C4-2B (cell line): ENCODE measurements at regions not wholly inside any gene's neighbourhood (a gene's known extent, or its start where the extent isn't known, plus 50 kb on each side); places are given as distances from the start of the nearest gene placed in this dataset.

Experiments used
- ZFX ChIP-seq: fragments of 450-650 bp; IDR thresholded peaks from 2 replicates; pipeline ENCODE4 v1.6.1; 2017
- TF ChIP-seq, protein P1 (sequence below): fragments of 450-650 bp; conservative IDR thresholded peaks from 2 replicates; pipeline ENCODE4 v1.5.1; 2017; ENCODE audit warnings: mild to moderate bottlenecking

DNA sequence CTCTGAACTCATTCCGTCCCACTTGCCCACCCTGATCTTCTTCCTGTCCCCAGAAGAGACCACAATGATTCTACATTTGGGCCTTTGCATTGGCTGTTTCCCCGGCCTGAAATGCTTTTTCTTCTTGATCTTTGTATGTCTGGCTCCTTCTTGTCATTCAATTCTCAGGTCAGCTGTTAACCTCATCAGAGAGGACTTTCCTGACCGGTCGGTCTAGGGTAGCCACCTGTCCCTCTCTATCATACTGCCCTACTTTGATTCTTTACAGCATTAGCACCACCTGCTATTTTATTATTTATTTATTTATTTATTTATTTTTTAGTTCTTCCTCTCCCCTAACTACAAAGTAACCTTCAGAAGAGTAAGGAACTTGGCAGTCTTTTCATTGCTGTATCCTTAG lies 84.3 kb downstream of the DYRK2 start:
- TF ChIP-seq, protein P1, sequence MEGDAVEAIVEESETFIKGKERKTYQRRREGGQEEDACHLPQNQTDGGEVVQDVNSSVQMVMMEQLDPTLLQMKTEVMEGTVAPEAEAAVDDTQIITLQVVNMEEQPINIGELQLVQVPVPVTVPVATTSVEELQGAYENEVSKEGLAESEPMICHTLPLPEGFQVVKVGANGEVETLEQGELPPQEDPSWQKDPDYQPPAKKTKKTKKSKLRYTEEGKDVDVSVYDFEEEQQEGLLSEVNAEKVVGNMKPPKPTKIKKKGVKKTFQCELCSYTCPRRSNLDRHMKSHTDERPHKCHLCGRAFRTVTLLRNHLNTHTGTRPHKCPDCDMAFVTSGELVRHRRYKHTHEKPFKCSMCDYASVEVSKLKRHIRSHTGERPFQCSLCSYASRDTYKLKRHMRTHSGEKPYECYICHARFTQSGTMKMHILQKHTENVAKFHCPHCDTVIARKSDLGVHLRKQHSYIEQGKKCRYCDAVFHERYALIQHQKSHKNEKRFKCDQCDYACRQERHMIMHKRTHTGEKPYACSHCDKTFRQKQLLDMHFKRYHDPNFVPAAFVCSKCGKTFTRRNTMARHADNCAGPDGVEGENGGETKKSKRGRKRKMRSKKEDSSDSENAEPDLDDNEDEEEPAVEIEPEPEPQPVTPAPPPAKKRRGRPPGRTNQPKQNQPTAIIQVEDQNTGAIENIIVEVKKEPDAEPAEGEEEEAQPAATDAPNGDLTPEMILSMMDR: no peak
- TF ChIP-seq ZFX: no peak
